GM18858 (cell line): ENCODE measurements at regions not wholly inside any gene's neighbourhood (a gene's known extent, or its start where the extent isn't known, plus 50 kb on each side); places are given as distances from the start of the nearest gene placed in this dataset.

Experiments
- ATAC-seq: cut with Tn5 transposase; IDR thresholded peaks from one replicate; pipeline ENCODE4 v1.9.1; 2021; ENCODE audit not compliant: unreplicated experiment

GRCh38 chr1:186557147-186557777 is 96.3 kb upstream of the PDC start:
- ATAC-seq, result no peak

DNA sequence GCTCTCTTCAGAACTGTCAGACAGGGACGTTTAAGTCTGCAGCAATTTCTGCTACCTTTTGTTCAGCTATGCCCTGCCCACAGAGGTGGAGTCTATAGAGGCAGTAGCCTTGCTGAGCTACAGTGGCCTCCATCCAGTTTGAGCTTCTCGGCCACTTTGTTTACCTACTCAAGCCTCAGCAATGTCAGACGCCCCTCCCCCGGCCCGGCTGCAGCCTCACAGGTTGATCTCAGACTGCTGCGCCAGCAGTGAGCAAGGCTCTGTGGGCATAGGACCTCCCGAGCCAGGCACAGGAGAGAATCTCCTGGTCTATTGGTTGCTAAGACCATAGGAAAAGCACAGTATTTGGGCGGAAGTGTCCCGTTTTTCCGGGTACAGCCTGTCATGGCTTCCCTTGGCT is 89.9 kb upstream of the PDC start:
- no peak for ATAC-seq

DNA sequence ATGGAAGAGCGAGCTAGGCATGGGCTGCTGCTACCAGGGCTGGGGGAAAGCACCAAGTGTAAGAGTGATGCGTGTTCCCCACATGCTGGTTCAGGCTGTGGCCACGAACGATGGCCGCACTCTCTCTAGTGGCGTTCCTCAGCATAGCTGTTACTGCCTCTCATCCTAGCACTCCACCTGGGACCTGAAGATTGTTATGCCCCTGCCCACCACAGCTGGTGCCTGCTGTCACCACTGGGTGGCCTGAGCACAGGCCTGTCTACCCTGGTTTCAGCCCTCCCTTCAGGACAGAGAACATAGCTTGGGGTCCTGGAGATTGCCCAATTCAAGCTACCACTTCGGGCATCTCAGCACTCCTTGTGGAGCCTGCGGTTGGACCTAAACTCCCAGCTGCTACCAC is 80.1 kb upstream of the PDC start:
- ATAC-seq, result no peak

DNA sequence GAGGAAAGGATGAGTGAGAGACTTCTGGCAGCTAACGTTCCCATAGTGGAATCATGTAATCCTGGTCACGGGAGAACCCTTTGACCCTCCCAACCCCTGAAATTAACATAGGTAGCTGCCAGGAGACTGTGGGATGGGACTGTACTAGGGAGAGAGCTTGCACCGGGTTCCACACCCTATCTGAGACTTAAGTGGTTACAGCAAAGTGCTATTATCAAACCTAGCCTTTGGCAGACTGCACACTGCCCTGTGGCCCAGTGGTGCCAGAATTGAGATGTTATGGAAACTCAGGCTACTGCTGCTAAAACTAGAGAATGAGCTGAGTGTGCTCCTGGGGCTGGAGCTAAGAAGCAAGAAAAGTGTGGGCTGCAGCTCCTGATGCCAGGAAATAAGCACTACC is 79.6 kb upstream of the PDC start:
- ATAC-seq, result no peak

DNA sequence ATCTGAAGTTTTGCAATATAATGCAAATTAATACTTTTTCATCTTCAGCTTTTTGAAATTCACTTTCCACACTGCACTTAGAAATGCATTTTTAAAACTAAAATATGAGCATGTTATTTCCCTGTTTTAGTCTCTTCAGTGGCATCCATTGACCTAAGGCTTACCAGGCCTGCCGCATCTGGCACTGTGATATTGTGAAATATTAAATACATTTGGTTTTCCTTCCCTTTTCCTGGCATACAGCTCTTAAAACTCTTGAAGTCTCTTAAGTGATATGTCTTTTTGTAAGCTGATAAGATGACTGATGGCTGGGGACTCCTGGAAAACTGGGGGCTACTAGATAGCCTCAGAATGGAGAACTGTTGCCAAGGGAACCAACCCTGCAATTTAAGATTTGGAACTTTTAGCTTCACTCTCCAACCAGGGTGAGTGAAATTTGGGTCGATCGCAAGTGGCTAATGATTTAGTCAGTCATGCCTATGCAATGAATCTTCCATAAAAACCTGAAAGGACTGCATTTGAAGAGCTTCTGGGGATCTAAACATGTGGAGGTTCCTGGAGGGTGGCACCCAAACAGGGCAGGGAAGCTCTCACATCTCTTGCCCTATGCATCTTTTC is 75.5 kb upstream of the PDC start:
- ATAC-seq, result no peak

GRCh38 chr1:186535388-186536133 is 74.6 kb upstream of the PDC start:
- ATAC-seq, result no peak

- no peak for ATAC-seq
These were observed 73.5 kb upstream of the PDC start for GRCh38 chr1:186534401-186534800.

DNA sequence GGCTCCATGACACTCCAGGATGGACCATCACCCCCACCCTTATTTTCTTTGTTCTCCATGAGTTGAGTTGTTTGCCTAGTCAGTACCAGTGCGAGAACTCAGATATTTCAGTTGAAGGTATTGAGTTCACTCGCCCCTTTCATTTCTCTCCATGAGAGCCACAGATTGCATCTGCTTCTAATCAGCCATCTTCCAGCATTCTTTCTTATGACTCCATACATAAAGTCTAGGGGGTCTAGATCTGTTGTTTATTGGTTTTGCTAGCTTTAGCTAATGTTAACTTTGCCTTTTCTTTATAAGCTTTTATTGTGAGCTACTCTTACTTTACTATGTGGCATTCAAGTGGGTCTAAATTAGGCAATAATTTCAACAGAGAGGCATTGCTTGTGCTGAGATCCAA is 71.6 kb upstream of the PDC start:
- no peak for ATAC-seq

- ATAC-seq, result no peak
These were observed 70.7 kb upstream of the PDC start for GRCh38 chr1:186531561-186532165.

GRCh38 chr1:186530109-186530508 is 69.2 kb upstream of the PDC start:
- ATAC-seq, result no peak

DNA sequence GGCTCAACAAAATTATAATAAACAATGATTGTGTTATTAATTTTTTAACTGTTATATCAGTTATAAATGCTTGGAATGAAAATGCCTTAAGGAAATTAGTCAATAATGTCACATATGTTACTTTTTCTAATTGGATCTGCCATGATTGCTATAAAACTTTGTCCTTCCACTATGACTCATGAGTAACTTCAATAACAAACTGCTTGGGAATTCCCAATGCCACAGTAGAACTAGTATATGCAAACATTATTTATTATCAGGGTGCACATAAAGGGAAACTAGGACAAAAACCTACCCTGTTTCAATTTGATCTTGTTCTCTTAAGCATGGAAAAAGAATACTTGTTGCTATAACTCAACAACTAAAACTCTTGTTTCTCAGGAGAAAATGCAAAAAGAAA is 59.1 kb upstream of the PDC start:
- no peak for ATAC-seq

DNA sequence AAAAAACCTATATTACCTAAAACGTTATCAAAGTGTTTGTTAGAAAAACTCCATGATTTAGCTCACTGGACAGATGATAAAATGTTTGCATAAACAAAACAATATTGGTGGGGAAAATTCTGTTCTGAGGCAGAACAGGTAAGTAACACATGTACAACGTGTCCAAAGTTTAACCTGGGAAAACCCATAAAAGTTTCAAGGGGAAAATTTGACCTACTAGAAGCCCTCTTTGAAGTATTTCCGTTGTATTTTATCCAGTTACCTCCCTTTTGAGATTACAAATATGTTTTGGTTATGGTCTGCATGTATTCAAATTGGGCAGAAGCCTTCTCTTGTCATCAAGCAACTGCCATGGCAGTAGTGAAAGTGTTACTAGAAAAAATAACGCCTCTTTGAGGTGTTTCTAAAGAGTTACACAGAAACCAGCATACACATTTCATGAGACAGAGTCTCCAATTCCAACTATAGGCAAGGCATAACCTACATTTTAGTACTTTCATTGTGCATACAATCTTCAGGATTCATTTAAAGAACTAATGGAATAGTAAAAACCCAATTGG is 58.0 kb upstream of the PDC start:
- ATAC-seq, result peak; percentile 77

DNA sequence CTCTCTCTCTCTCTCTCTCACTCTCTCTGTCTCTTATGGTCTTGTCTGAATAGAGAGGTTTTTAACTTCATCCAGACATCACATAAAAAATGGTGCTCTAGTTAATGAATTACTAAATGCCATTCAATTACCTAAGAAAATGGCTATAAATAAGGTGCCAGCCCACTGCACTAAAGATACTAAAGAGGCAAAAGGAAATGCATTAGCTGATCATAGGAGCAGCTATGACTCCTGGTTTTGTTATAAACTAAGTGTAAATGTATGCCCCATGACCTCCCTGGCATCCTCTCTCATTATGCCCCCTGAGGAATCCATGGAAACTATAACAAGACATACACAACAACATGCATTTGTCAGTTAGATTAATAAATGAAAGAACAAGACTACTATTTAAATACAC is 57.5 kb upstream of the PDC start:
- ATAC-seq, result peak; percentile 16

GRCh38 chr1:186514367-186514766 is 53.5 kb upstream of the PDC start:
- no peak for ATAC-seq

DNA sequence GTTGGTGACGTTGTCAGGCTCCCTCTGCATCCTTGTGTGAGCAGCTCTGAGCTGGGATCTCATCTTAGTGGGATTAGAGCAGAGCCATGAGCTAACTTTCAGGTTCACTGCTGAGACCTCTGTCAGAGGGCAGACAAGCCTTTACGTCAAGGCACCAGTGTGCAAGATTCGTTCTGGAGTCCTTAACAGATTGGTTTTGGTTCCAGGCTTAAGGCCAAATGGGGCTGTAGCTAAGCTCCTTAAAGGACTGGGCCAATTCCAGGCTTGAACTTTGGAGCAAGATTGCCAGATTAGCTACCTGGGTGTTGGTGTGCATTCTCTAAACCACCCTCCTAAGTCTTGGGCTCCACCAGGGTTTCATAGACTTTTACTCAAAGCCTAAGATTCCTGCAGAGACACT is 52.6 kb upstream of the PDC start:
- ATAC-seq, result no peak

DNA sequence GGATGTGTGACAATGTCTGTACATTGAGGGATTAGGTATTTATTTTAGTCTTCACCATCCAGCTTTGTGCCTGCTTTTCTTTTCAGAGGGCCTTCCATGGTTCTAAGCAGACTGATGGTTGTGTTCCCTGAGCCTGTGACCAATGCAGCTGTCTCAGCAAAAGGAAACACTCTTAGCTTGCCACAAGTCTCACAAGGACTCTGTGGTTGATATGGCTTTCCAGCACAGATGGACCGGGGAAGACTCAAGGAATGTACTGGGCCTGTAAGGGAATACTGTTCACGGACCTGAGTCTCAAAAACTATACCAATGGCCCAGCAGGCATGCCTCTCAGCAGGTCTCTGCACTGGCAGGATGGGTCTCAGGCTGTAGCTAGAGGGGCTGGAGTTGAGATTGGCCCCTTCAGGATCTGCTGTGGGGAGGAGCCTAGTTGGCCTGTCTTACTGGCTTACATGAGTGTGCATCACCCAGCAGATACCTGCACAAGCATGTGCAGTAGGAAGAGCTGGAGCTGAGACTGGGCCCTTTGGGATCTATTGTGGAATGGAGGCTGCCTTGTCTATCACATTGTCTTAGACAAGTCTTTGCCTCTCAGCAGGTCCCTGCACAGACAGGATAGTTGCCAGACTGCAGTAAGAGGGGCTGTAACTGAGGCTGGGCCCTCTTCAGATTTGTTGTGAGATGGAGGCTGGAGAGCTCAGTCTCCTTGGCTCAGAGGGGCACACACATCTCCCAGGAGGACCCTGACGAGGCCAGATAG is 52.0 kb upstream of the PDC start:
- ATAC-seq, result no peak

GRCh38 chr1:186511761-186512637 is 51.1 kb upstream of the PDC start:
- peak; percentile 90 for ATAC-seq
